GM19043 (cell line): ENCODE measurements at regions not wholly inside any gene's neighbourhood (a gene's known extent, or its start where the extent isn't known, plus 50 kb on each side); places are given as distances from the start of the nearest gene placed in this dataset.
"Not testable (repeated sequence)": the region's sequence is repeated elsewhere in the genome, so short reads cannot be mapped to it uniquely, and the experiment has no call there.

Experiments used
- ATAC-seq: cut with Tn5 transposase; IDR thresholded peaks from one replicate; pipeline ENCODE4 v1.9.1; 2021; ENCODE audit warnings: low read depth; ENCODE audit not compliant: unreplicated experiment

- ATAC-seq = no peak
These were observed 878.5 kb downstream of the PLOD2 start for GRCh38 chr3:145282505-145282904.

- ATAC-seq = no peak
These were observed 874.0 kb downstream of the PLOD2 start for GRCh38 chr3:145286937-145287336.

GRCh38 chr3:145290010-145290409 lies 871.0 kb downstream of the PLOD2 start:
- no peak for ATAC-seq

DNA sequence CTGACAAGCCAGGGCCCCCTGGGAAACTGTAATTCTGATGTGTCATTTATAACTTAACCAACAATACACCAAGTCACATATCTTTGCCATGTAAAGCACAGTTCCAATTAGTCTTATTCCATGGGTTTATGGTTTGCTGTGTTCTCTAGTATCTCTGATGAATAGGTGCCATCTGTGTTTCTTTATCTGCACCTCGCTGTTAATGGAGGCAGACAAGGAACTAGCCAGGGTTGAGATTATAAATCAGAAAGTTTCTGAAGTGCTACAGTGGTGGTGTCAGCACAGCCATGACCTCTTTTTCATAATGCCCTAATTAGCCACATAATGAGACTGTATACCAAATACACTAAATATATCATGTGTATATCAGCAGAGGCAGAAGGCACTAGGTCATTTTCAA lies 866.4 kb downstream of the PLOD2 start:
- ATAC-seq = no peak

- ATAC-seq = no peak
These were observed 853.7 kb downstream of the PLOD2 start for GRCh38 chr3:145307272-145307671.

GRCh38 chr3:145313751-145314150 lies 847.2 kb downstream of the PLOD2 start:
- ATAC-seq = no peak

DNA sequence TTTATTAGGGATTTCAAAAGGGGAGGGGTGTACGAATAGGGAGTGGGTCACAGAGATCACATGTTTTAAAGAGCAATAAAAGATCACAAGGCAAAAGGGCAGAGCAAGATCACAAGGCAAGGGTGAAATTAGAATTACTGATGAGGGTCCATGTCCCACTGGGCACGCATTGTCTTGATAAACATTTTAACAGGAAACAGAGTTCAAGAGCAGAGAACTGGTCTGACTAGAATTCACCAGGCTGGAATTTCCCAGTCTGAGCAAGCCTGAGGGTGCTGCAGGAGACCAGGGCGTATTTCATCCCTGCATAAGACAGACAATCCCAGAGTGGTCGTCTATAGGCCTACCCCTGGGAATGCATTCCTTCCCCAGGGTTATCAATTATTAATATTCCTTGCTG lies 844.7 kb downstream of the PLOD2 start:
- ATAC-seq = not testable (repeated sequence)

DNA sequence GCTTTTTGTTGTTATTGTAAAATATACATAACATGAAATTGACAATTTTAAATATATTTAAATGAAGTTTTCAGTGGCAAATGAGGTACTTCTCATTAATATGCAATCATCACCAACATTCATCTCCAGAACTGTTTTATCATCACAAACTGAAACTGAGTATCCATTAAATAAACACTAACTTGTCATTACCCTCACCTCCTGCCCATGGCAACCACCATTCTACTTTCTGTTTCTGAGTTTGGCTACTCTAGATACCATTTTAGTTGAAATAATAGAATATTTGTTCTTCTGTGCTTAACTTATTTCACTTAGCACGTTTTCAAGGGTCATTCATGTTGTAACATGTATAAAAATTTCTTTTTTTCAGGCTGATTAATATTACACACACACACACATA lies 834.3 kb downstream of the PLOD2 start:
- ATAC-seq = no peak

DNA sequence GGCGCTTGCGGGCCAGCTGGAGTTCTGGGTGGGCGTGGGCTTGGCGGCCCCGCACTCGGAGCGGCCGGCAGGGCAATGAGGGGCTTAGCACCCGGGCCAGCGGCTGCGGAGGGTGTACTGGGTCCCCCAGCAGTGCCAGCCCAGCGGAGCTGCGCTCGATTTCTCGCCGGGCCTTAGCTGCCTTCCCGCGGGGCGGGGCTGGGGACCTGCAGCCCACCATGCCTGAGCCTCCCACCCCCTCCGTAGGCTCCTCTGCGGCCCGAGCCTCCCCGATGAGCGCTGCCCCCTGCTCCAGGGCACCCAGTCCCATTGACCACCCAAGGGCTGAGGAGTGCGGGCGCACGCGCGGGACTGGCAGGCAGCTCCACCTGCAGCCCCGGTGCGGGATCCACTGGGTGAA lies 827.6 kb downstream of the PLOD2 start:
- not testable (repeated sequence) for ATAC-seq

DNA sequence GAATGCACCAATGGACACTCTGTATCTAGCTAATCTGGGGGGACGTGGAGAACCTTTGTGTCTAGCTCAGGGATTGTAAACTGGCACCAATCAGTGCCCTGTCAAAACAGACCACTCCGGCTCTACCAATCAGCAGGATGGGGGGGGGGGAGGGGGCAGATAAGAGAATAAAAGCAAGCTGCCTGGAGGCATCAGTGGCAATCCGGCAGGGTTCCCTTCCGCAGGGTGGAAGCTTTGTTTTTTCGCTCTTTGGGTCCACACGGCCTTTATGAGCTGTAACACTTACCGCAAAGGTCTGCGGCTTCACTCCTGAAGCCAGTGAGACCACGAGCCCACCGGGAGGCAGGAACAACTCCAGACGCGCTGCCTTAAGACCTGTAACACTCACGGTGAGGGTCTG lies 827.1 kb downstream of the PLOD2 start:
- ATAC-seq = no peak

- no peak for ATAC-seq
These were observed 805.8 kb downstream of the PLOD2 start for GRCh38 chr3:145355206-145355605.

DNA sequence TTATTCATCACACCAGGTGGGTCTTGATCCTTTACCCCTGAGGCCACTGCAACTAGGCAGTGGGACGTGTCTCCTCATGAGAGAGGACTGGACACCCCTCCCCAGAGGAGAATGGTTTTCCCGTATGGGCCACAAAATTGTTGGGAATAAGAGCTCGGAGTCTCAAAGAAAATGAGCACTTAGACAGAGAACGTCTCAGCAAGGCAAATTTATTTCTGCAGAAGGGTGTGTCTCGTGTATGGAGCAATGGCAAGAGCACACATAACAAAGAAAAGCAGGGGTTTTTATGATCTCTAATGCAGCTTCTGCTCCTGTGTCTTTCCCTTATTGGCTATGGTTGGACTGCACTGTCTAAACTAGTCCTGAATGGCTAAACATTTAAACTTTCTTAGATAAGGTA lies 803.5 kb downstream of the PLOD2 start:
- ATAC-seq = no peak

GRCh38 chr3:145359040-145359439 lies 801.9 kb downstream of the PLOD2 start:
- no peak for ATAC-seq

- no peak for ATAC-seq
These were observed 792.2 kb downstream of the PLOD2 start for GRCh38 chr3:145368748-145369147.

DNA sequence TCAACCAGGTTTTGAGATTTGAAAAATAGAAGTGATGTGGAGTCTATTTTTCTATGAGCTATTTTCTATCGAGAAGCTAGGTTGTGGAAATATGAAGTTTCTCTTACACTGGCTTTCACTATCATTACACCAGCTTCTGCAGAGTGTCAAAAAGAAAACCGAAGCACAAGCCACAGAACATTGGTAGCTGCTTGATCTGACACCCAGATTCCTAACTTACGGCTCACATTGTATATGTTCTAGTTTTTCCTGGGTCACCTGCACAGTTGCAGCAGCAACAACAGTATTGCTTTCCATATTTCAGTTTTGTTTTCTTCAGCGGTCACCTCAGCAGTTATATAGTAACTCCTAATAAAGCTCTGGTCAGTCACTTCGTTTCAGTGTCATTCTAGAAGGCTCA lies 790.1 kb downstream of the PLOD2 start:
- no peak for ATAC-seq

GRCh38 chr3:145377301-145377700 lies 783.7 kb downstream of the PLOD2 start:
- no peak for ATAC-seq

DNA sequence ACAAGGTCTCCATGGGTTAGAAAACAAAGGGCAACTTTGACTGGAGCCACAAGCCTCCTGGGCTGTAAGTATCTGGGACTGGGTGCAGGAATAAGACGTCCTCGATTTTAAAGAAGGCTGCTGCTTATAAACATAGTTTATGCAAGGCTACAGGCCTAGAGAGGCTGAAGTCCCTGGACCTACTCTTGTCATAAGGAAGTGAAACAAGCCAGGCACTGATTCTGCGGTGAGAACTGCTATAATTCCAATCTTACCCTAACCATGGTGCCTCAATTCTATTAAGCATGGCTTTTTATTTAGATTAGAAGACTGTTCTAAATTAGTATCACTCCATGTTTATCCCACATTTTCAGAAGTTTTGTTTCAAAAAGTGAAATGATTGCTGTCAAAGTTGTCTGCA lies 777.6 kb downstream of the PLOD2 start:
- ATAC-seq = no peak

GRCh38 chr3:145384307-145384706 lies 776.7 kb downstream of the PLOD2 start:
- no peak for ATAC-seq

DNA sequence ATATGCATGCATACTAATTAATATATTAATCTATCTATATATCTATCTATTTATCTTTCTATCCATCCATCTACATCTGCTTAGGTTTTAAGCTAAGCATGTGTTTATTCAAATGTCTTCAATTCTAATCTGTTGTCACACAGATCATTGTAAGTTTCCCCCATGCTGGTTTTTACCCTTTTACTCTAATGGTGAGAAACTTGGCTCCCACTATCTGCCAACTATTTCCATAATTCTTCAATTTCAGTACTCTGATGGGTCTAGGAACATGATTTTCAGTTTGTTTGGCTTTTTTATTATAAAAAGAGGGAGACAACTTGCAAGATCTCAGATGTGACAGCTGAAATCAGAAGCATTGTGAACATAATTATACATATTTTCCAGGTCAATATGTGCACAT lies 773.8 kb downstream of the PLOD2 start:
- ATAC-seq = no peak

DNA sequence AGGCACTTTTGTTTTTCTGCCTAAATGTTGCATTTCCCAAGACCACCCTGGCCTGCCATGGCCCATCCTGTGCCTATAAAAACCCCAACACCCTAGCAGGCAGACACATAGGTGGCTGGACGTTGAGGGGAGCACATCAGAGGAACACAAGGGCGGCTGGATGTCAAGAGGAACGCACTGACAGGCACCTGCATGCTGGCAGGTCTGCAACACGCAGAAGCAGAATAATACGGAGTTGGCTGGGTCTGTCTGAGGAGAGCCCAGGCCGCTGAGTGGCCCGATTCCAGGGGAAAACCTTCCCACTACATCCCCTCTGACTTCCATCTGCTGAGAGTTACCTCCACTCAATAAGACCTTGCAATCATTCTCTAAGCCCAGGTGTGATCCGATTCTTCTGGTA lies 765.6 kb downstream of the PLOD2 start:
- ATAC-seq = no peak

- no peak for ATAC-seq
These were observed 749.4 kb downstream of the PLOD2 start for GRCh38 chr3:145411605-145412004.

GRCh38 chr3:145417678-145418077 lies 743.3 kb downstream of the PLOD2 start:
- no peak for ATAC-seq

- ATAC-seq = no peak
These were observed 738.4 kb downstream of the PLOD2 start for GRCh38 chr3:145422556-145422955.

- ATAC-seq = no peak
These were observed 733.6 kb downstream of the PLOD2 start for GRCh38 chr3:145427355-145427754.
